Hematopoietic multipotent progenitor cell treated with erythropoietin and hydrocortisone succinate and interleukin-3 and kit ligand, for 15 days (in vitro differentiated cells): ENCODE measurements at regions not wholly inside any gene's neighbourhood (a gene's known extent, or its start where the extent isn't known, plus 50 kb on each side); places are given as distances from the start of the nearest gene placed in this dataset.
"Not testable (repeated sequence)": the region's sequence is repeated elsewhere in the genome, so short reads cannot be mapped to it uniquely, and the experiment has no call there.

Experiments
- DNase-seq: peaks from one replicate; pipeline ENCODE4 v3.0.0-alpha.2; 2015; ENCODE audit warnings: low spot score

GRCh38 chr1:5766996-5767395 lies 225.2 kb downstream of the NPHP4 start:
- DNase-seq = not testable (repeated sequence)

- no peak for DNase-seq
Observed at GRCh38 chr1:5765997-5766913, 226.0 kb downstream of the NPHP4 start.

GRCh38 chr1:5765483-5765882 lies 226.7 kb downstream of the NPHP4 start:
- DNase-seq = no peak

GRCh38 chr1:5764959-5765358 lies 227.3 kb downstream of the NPHP4 start:
- no peak for DNase-seq

GRCh38 chr1:5764464-5764863 lies 227.8 kb downstream of the NPHP4 start:
- no peak for DNase-seq

- no peak for DNase-seq
Observed at GRCh38 chr1:5763696-5764370, 228.4 kb downstream of the NPHP4 start.

GRCh38 chr1:5758859-5759578 lies 233.2 kb downstream of the NPHP4 start:
- no peak for DNase-seq

GRCh38 chr1:5758000-5758858 lies 234.0 kb downstream of the NPHP4 start:
- DNase-seq = no peak

GRCh38 chr1:5757187-5757805 lies 234.9 kb downstream of the NPHP4 start:
- DNase-seq = no peak

GRCh38 chr1:5756434-5757186 lies 235.6 kb downstream of the NPHP4 start:
- DNase-seq = no peak

GRCh38 chr1:5755552-5756125 lies 236.6 kb downstream of the NPHP4 start:
- DNase-seq = no peak

- no peak for DNase-seq
Observed at GRCh38 chr1:5754817-5755551, 237.2 kb downstream of the NPHP4 start.

GRCh38 chr1:5753549-5754421 lies 238.4 kb downstream of the NPHP4 start:
- DNase-seq = no peak

- DNase-seq = no peak
Observed at GRCh38 chr1:5752746-5753548, 239.3 kb downstream of the NPHP4 start.

GRCh38 chr1:5751833-5752745 lies 240.1 kb downstream of the NPHP4 start:
- DNase-seq = no peak

GRCh38 chr1:5751163-5751540 lies 241.1 kb downstream of the NPHP4 start:
- no peak for DNase-seq
